H9 (cell line): ENCODE measurements at regions not wholly inside any gene's neighbourhood (a gene's known extent, or its start where the extent isn't known, plus 50 kb on each side); places are given as distances from the start of the nearest gene placed in this dataset.

Experiments
- DNase-seq: peaks from one replicate; pipeline ENCODE4 v3.0.0-alpha.2; 2017
- H2AFZ ChIP-seq: one replicate; pipeline ENCODE4 v1.6.1; 2013; ENCODE audit warnings: mild to moderate bottlenecking, low read length, control low read depth, moderate library complexity
- H2AK5ac ChIP-seq: 2 replicates; pipeline ENCODE4 v1.6.1; 2013; ENCODE audit warnings: low read length, control low read depth, mixed read lengths; ENCODE audit not compliant: insufficient read length
- H2BK120ac ChIP-seq: one replicate; pipeline ENCODE4 v1.6.1; 2013; ENCODE audit warnings: low read depth, mild to moderate bottlenecking, low read length, control low read depth, inconsistent platforms; ENCODE audit not compliant: poor library complexity, severe bottlenecking
- H2BK12ac ChIP-seq: 2 replicates; pipeline ENCODE4 v1.6.1; 2013; ENCODE audit warnings: low read length, control low read depth, mixed read lengths, low read depth; ENCODE audit not compliant: insufficient read length
- H2BK15ac ChIP-seq: 2 replicates; pipeline ENCODE4 v1.6.1; 2013; ENCODE audit warnings: low read depth, low read length, control low read depth
- H2BK20ac ChIP-seq: one replicate; pipeline ENCODE4 v1.6.1; 2013; ENCODE audit warnings: low read depth, mild to moderate bottlenecking, low read length, control low read depth, inconsistent platforms; ENCODE audit not compliant: poor library complexity, severe bottlenecking
- H2BK5ac ChIP-seq: 2 replicates; pipeline ENCODE4 v1.6.1; 2013; ENCODE audit warnings: low read length, control low read depth, mixed read lengths; ENCODE audit not compliant: insufficient read length
- H3K14ac ChIP-seq: 2 replicates; pipeline ENCODE4 v1.6.1; 2013; ENCODE audit warnings: low read length, control low read depth; ENCODE audit not compliant: insufficient read depth
- H3K18ac ChIP-seq: 2 replicates; pipeline ENCODE4 v1.6.1; 2013; ENCODE audit warnings: low read depth, mild to moderate bottlenecking, mixed read lengths, low read length, control low read depth; ENCODE audit not compliant: insufficient read length
- H3K23ac ChIP-seq: 2 replicates; pipeline ENCODE4 v1.6.1; 2013; ENCODE audit warnings: low read length, control low read depth, mixed read lengths, low read depth; ENCODE audit not compliant: insufficient read length
- H3K23me2 ChIP-seq: 2 replicates; pipeline ENCODE4 v1.6.1; 2013; ENCODE audit warnings: low read depth, mild to moderate bottlenecking, mixed read lengths, low read length, control low read depth; ENCODE audit not compliant: insufficient read length, poor library complexity, severe bottlenecking
- H3K27ac ChIP-seq: 2 replicates; pipeline ENCODE4 v1.5.1; 2013; ENCODE audit warnings: low read length, control low read depth, mixed read lengths, low read depth; ENCODE audit not compliant: insufficient read length
- H3K27me3 ChIP-seq: 2 replicates; pipeline ENCODE4 v1.6.1; 2013; ENCODE audit warnings: low read length, control low read depth, inconsistent platforms; ENCODE audit not compliant: insufficient read depth
- H3K4ac ChIP-seq: 2 replicates; pipeline ENCODE4 v1.6.1; 2013; ENCODE audit warnings: low read depth, mild to moderate bottlenecking, control low read depth, inconsistent platforms, low read length, moderate library complexity
- H3K4me1 ChIP-seq: 2 replicates; pipeline ENCODE4 v1.6.1; 2013; ENCODE audit warnings: low read length, control low read depth, inconsistent platforms; ENCODE audit not compliant: insufficient read depth
- H3K4me2 ChIP-seq: 2 replicates; pipeline ENCODE4 v1.6.1; 2013; ENCODE audit warnings: low read length, control low read depth, mixed read lengths; ENCODE audit not compliant: insufficient read length, insufficient read depth
- H3K56ac ChIP-seq: 2 replicates; pipeline ENCODE4 v1.6.1; 2013; ENCODE audit warnings: low read depth, mild to moderate bottlenecking, mixed read lengths, low read length, control low read depth; ENCODE audit not compliant: insufficient read length
- H3K79me1 ChIP-seq: 2 replicates; pipeline ENCODE4 v1.6.1; 2013; ENCODE audit warnings: low read depth, mild to moderate bottlenecking, moderate library complexity, low read length, control low read depth, inconsistent platforms; ENCODE audit not compliant: insufficient read depth, poor library complexity, severe bottlenecking
- H3K79me2 ChIP-seq: 2 replicates; pipeline ENCODE4 v1.6.1; 2013; ENCODE audit warnings: low read length, control low read depth, inconsistent platforms; ENCODE audit not compliant: insufficient read depth
- H3K9ac ChIP-seq: 2 replicates; pipeline ENCODE4 v1.6.1; 2013; ENCODE audit warnings: low read length, control low read depth, mixed read lengths; ENCODE audit not compliant: insufficient read length; ENCODE audit errors: extremely low read depth
- H3K9me3 ChIP-seq: one replicate; pipeline ENCODE4 v1.6.1; 2013; ENCODE audit warnings: low read depth, low read length, inconsistent platforms; ENCODE audit not compliant: control insufficient read depth
- H3T11ph ChIP-seq: one replicate; pipeline ENCODE4 v1.6.1; 2013; ENCODE audit warnings: mild to moderate bottlenecking, low read length, control low read depth, inconsistent platforms
- H4K20me1 ChIP-seq: one replicate; pipeline ENCODE4 v1.6.1; 2013; ENCODE audit not compliant: control insufficient read depth, insufficient read length, insufficient read depth
- H4K5ac ChIP-seq: 2 replicates; pipeline ENCODE4 v1.6.1; 2013; ENCODE audit warnings: low read depth, mild to moderate bottlenecking, mixed read lengths, low read length, control low read depth; ENCODE audit not compliant: insufficient read length
- H4K8ac ChIP-seq: replicated peaks from 2 replicates; pipeline ENCODE4 v1.6.1; 2013; ENCODE audit warnings: low read length, control low read depth, mixed read lengths, low read depth; ENCODE audit not compliant: insufficient read length
- H4K91ac ChIP-seq: 2 replicates; pipeline ENCODE4 v1.6.1; 2013; ENCODE audit warnings: low read depth, mild to moderate bottlenecking, moderate library complexity, mixed read lengths, low read length, control low read depth; ENCODE audit not compliant: insufficient read length
- H3K27ac Mint-ChIP-seq, 3 experiments: 2 replicates in 2 of 3; 3 replicates in 1 of 3; pipeline ENCODE4 v1.8.0; 2020 to 2021; ENCODE audit warnings: mixed read lengths in 3 of 3, mild to moderate bottlenecking in 1 of 3, moderate library complexity in 1 of 3
- H3K27me3 Mint-ChIP-seq: 2 replicates; pipeline ENCODE4 v1.8.0; 2021; ENCODE audit warnings: low read depth, mild to moderate bottlenecking, moderate library complexity, mixed read lengths
- H3K36me3 Mint-ChIP-seq, 3 experiments: 2 replicates in 2 of 3; 3 replicates in 1 of 3; pipeline ENCODE4 v1.8.0; 2020 to 2021; ENCODE audit warnings: low read depth in 3 of 3, mixed read lengths in 3 of 3; ENCODE audit not compliant: insufficient read depth in 1 of 3
- H3K4me1 Mint-ChIP-seq, 2 experiments: 2 replicates each; pipeline ENCODE4 v1.8.0; 2020; ENCODE audit warnings: mixed read lengths in 2 of 2
- H3K4me3 Mint-ChIP-seq, 2 experiments: 2 replicates in 1 of 2; 3 replicates in 1 of 2; pipeline ENCODE4 v1.8.0; 2020 to 2021; ENCODE audit warnings: mild to moderate bottlenecking in 2 of 2, mixed read lengths in 2 of 2, moderate library complexity in 1 of 2
- H3K9me3 Mint-ChIP-seq, 2 experiments: 2 replicates in 1 of 2; 3 replicates in 1 of 2; pipeline ENCODE4 v1.8.0; 2020; ENCODE audit warnings: mild to moderate bottlenecking in 2 of 2, mixed read lengths in 2 of 2, moderate library complexity in 1 of 2
- CTCF ChIP-seq: fragments of 200-600 bp; sonication (generic); conservative IDR thresholded peaks from 3 replicates; pipeline ENCODE4 v1.8.0; 2021; ENCODE audit warnings: antibody characterized with exemption, mild to moderate bottlenecking
- WGBS: extraction: QIAGEN DNeasy Blood & Tissue Kit; methylation state at CpG from one replicate; pipeline ENCODE4 v1.1.7; 2013; ENCODE audit warnings: missing lambda C conversion rate, low lambda C conversion rate, mixed read lengths; ENCODE audit not compliant: insufficient read length; ENCODE audit errors: extremely low coverage; 5-methylcytosine and 5-hydroxymethylcytosine counted together

GRCh38 chr1:229209816-229210215 is 61.1 kb upstream of the RAB4A start:
- H3K4me1 ChIP-seq, result no peaks in the 10 kb centered on the region
- no peak overlapping the region for H3K4ac ChIP-seq
- H2BK15ac ChIP-seq, result no peak overlapping the region
- H3K27ac ChIP-seq, result no peak overlapping the region
- no peak for TF ChIP-seq CTCF
- no peak overlapping the region for H2BK20ac ChIP-seq
- no peaks in the 10 kb centered on the region for H3K27me3 ChIP-seq
- H3K36me3 Mint-ChIP-seq, result no peaks in the 10 kb centered on the region
- no peak overlapping the region for H4K91ac ChIP-seq
- no peak overlapping the region for H3K4me3 Mint-ChIP-seq
- DNase-seq, result no peak
- H3K9ac ChIP-seq, result no peak overlapping the region
- H2BK12ac ChIP-seq, result no peak overlapping the region
- H3K79me2 ChIP-seq, result no peaks in the 10 kb centered on the region
- no peak overlapping the region for H3K23ac ChIP-seq
- no peak overlapping the region for H3T11ph ChIP-seq
- H3K27ac Mint-ChIP-seq, result no peak overlapping the region
- no peaks in the 10 kb centered on the region for H3K9me3 ChIP-seq
- WGBS, result no CpG with 5 or more reads among the region's 4 CpGs
- no peak overlapping the region for H3K14ac ChIP-seq
- H3K18ac ChIP-seq, result no peak overlapping the region
- H2BK5ac ChIP-seq, result no peak overlapping the region
- H2AFZ ChIP-seq, result no peak overlapping the region
- H4K20me1 ChIP-seq, result no peaks in the 10 kb centered on the region
- no peak overlapping the region for H3K56ac ChIP-seq
- H3K27me3 Mint-ChIP-seq, result peaks cover 2% of the 10 kb centered on the region
- no peak overlapping the region for H4K5ac ChIP-seq
- H3K4me1 Mint-ChIP-seq, result peaks cover 8 to 9% of the 10 kb centered on the region in 2 experiments
- H3K79me1 ChIP-seq, result no peaks in the 10 kb centered on the region
- H4K8ac ChIP-seq, result no peak overlapping the region
- no peaks in the 10 kb centered on the region for H3K9me3 Mint-ChIP-seq
- H2AK5ac ChIP-seq, result no peak overlapping the region
- H3K4me2 ChIP-seq, result no peak overlapping the region
- no peaks in the 10 kb centered on the region for H3K23me2 ChIP-seq
- no peak overlapping the region for H2BK120ac ChIP-seq
